IPS-NIHi7 (cell line): ENCODE measurements at regions not wholly inside any gene's neighbourhood (a gene's known extent, or its start where the extent isn't known, plus 50 kb on each side); places are given as distances from the start of the nearest gene placed in this dataset.
A peak's percentile ranks its signal among the peaks of the same experiment; 100 is the strongest.

Experiments used
- DNase-seq: peaks from one replicate; pipeline ENCODE4 v3.0.0; 2012; ENCODE audit warnings: mixed read lengths; ENCODE audit errors: extremely low spot score

DNA sequence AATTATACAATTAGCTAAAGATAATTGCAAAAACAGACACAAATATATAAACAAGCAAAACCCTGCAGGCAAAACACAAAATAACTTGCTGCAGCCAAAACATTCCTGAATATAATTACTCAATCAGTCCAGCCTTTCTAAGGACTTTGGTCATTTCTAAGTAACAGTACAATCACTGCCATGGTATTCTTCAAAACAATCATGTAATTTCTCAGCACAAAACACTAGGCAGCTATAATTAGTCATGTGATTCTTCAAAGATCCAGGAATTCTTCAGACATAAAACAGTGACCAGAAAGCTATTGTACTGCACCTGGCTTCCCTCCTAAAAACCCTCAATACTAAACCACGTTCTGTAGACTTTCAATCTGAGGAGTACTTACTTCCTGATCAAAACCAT, 881.1 kb downstream of the EPHA7 start:
- no peak for DNase-seq

DNA sequence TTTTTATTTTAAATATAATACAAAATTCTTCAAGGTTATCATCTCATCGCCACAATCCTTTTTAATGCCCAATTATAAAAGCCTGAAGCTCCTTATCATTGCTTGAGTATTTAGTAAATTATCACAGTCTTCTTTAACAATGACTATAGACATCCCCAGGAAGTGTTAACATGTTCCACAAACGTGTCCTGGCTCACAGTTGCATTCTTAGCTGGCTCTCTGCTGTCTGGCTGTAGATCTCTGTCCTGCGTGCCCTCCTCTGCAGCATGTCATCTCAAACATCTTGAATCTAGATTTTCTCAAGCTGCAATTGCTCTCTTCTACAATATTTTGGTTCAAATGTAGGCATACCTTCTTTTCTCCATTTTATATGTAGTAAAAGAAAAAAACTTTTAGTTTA, 885.2 kb downstream of the EPHA7 start:
- no peak for DNase-seq

DNA sequence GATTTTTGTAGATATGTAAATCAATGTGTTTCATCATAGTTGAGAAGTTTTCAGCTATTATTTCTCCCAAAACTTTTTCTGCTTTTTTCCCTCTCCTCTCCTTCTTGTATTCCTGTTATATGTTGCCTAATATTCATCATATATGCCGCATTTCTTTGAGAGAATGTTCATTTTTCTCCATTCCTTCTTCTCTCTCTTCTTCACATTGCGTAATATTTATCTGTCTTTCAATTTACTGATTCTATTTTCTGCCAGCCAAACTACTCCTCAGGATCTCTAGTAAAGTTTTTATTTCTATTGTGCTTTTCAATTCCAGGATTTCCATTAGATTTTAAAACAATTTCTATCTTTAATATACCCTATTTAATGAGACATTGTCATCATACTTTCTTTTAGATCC, 896.8 kb downstream of the EPHA7 start:
- DNase-seq, result no peak

DNA sequence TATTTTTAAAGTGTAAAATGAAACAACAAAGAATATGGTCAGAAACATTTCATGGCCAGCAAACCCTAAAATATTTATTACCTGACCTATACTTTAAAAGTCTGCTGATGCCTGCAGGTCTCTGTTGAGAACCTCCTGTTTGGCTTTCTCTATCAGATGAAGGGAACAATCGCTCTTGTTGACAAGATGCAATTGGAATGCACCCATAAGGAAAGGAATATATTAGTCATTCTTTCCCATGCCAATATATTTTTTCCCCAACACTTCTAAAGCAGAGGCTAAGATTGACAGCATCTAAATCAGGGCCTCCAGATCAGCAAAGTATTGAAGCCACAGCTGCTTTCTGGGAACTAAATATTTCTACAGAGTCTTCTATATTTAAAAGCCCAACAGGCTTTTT, 897.8 kb downstream of the EPHA7 start:
- no peak for DNase-seq

DNA sequence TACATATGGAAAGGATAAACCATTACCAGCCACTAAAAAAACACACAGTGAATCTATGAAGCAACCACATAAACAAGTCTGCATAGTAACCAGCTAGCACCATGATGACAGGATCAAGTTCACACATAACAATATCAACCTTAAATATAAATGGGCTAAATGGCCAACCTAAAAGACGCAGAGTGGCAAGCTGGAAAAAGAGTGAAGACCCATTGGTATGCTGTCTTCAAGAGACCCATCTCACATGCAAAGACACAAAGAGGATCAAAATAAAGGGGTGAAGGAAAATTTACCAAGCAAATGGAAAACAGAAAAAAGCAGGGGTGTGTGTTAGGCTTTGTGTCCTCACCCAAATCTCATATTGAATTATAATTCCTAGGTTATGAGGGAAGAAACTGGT, 909.2 kb downstream of the EPHA7 start:
- no peak for DNase-seq

DNA sequence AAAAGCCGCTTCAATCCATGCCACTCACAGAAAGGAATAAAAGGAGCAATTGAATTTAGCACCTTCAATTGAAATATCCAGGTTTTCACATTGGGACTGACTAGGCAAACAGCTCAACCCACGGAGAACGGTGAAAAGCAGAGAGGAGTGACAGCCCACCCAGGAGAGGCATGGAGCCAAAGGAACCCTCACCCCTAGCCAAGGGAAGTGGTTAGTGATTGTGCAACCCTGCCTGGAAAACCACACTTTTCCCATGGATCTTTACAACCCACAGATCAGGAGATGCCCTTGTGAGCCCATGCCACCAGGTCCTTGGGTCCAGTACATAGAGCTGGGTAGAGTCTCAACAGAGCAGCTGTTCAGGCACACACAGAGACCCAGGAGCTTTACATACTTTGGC, 911.8 kb downstream of the EPHA7 start:
- DNase-seq, result no peak

DNA sequence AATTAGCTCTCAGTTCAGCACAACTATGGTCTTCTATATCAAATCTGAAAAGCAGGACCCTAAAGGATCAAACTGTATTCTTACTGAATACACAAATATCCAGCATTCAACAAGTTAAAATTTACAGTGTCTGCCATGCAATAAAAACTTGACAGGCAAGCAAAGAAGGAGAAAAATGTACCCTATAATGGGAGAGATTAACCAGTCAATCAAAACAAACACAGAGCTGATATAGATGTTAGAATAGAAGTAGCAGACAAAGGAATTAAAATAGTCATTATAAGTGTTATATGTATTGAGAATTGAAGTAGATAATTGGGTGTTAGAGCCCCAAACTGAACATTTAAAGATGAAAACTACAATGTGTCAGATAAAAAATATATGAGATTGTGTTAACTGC, 914.9 kb downstream of the EPHA7 start:
- DNase-seq, result no peak

DNA sequence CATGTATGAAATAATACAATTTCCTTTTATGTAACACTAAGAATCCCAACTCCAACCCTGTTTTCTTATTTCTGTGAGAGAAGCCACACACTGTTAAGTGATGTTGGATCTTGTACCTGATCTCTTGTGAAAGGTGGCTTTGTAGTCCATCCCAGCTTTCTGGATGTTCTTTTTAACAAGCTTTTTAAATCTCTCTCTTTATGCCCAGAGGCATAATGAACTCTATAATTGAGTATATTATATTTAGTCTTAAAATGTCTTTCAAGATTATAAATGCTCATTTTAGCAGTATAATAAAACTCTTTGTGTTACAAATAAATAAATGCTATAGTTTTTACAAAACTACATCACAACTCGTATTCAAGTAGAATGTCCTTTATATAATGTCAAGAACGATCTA, 922.1 kb downstream of the EPHA7 start:
- DNase-seq, result no peak

DNA sequence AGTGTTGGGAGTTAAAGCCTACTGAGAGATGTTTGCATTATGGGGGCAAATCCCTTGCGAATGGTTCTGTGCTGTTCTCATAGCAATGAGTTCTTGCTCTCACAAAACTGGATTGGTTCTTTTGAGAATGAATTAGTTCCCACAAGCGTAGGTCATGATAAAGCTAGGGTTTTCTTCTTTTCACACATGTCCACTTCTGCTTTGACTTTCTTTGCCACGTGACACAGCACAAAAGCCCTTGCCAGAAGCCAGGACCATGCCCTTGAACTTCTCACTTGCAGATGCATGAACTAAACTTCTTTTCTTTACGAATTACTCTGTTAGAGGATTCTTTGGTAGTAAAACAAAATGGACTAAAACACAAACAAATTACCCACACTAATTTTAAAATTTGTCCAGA, 922.8 kb downstream of the EPHA7 start:
- DNase-seq, result peak; percentile 9

DNA sequence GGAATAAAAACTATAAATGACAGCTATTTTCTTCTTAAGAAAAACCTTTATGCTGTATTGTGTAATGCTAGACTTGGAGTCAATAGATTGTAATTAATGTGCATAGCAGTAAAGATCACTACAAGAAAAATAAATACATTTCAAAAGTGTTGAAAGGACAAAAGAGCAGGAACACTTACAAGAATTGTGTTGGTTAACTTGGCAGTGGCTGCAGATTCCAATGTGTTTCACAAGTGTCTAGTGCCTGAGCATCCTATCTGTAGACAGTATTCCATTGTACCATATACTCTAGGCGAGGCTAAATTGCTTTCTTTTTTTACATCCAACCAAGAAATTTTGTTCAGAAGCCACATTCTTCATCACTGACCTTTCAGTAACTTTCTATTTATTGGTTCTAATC, 924.1 kb downstream of the EPHA7 start:
- no peak for DNase-seq

DNA sequence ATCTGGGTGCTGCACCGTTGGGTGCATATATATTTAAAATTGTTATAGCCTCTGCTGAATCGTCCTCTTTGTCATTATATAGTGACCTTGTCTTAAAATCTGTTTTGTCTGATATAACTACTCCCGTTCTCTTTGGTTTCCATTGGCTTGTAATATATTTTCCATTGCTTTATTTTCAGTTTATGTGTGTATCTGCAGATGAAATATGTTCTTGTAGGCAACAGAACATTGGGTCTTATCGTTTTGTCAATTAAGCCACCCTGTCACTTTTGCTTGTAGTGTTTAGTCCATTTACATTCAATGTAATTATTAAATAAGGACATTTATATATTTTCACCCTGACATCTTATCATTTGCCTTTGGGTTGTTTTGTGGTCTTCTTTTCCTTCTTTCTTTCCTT, 933.9 kb downstream of the EPHA7 start:
- no peak for DNase-seq

DNA sequence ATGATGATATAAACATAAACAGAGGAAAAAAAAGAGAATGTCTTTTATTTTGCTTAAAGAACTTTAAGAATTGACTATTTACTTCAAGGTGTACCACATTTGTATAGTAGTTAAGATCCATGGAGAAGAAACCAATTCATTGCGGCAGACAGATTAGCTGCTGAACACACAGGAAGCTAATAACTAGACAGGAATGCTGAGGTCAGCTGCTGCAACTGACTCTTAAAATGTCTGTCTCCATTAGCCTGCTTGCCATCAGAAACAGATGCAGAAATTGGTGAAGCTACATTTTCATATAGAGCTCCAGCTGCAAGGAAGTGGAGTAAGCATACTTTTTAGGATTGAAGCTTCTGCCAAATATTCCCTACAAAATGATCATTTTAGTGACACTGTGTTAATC, 939.5 kb downstream of the EPHA7 start:
- no peak for DNase-seq

DNA sequence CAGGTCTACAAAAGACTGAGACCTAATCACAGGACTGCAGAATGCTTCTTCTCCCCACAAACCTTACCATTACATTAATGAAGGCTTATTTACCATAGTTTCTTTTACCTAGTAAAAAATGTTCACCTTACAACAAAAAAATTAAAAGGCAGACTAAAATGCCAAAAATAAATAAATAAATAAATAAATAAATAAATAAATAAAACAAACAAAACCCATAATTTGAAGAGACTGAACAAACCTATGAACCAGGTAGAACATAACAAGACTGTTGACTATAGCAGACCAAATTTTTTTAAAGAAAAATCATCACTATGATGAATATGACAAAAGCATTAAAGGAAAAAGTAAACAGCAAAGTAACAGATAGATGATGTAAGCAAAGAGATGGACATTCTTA, 946.3 kb downstream of the EPHA7 start:
- no peak for DNase-seq

DNA sequence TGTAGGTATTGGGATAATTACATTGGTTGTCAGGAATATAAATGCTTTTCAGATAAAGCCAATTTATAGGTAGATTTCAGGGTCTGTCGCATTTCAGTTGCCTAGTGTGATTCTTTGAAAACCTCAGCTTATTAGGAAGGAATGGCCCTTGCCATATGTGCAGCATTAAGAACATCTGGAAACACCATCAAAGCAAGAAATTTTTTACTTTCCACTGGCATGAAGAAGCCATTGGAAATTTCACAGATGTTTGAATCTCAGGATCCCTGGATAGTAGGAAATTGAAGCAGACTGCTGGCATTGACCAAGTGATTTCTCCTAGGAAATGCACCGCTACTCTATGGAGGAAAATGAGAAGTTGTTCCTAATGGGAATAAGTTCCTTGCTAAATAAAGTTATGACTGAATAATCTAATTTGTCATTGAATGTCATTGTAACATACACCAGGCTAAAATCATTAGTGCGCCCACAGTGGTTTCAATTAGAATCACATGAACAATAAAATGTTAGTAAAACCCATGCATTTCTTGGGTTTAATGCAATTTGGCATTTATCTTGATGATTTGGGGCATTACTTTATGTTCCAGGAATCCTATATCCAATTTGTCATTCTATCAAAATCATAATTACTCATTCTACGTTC, 950.1 kb downstream of the EPHA7 start:
- no peak for DNase-seq

DNA sequence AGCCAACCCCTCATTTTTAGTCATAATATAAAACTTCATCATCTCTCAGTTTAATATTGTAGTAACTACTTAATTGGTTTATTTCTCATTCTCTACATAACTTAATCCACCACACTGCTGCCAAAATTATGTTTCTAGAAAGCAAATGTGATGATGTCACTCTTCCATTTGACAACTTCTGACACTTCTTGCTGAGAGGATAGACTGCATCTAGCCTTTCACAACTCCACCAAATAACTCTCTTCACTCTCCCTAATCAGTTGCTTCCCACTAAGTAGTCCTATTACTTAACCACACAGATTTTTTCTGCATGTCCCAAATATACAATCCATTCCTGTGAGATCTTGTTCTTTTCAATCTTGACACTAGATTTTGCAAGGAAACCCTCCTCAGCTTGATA, 951.3 kb downstream of the EPHA7 start:
- no peak for DNase-seq

DNA sequence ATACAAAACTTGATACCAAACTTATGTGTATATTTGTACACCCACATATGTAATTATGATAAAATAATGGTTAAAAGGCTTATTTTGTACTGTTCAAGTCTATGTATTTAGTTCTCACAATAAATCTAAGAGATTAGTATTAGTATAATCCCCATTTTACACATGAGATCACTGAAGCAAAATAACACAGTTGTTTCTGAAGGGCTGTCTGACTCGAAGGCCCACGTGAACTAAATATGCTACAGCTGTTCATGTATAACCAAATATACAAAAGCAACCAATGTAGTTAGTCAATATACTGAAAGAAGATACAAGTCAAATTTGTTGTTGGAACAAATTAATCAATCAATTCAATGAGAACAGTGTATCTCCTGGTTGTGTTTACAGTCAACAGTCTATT, 959.2 kb downstream of the EPHA7 start:
- no peak for DNase-seq

DNA sequence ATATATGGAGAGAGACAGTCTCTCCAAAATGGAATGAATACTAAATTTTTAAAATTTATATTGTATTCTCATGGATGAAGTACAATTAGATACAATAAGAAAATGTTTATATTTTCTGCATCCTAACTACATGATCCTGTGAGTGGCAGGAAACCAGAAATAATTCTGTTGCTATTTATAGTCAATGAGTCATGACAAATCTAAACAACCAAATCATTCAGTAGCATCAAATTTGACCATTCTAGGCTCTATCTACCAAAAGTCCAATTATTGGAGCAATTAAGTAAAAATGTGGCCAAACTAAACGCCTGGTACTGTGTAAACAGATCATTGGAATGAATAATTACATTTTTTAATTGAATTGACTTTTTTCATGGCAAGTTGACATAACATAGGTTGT, 959.8 kb downstream of the EPHA7 start:
- no peak for DNase-seq

DNA sequence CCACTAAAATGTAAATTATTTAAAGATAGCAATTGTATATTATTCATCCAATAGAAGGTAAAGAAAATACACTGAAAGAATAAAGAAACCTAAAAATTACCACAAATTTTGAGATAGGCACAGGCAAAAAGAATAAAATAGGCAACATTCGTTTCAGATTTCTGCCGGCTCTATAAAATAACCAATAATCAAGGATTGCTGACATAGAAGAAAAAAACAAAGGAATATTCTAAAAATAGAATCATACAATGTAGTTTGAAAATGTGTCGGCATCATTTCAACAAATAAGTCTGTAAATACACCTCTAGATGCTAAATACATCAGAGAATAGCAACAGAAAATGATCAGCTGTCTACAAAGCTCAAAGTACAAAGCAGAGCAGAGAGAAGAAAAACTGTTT, 973.3 kb downstream of the EPHA7 start:
- DNase-seq, result no peak

DNA sequence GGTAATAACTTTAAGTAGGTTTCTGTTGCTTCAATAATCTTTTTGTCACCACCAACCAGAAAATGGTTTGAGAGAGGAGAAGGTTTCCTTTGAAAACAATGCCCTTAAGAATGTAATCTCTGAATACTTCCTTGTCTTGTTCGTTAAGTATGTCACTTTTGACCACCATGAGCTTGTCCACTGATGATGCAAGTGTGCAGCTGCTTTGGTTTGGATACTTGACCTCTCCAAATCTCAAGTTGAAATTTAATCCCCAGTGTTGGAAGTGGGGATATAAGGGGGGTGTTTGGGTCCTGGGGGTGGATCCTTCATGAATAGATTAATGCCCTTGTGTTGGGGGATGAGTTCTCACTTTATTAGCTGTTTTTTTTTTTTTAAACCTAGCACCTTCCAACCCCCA, 985.4 kb downstream of the EPHA7 start:
- no peak for DNase-seq

DNA sequence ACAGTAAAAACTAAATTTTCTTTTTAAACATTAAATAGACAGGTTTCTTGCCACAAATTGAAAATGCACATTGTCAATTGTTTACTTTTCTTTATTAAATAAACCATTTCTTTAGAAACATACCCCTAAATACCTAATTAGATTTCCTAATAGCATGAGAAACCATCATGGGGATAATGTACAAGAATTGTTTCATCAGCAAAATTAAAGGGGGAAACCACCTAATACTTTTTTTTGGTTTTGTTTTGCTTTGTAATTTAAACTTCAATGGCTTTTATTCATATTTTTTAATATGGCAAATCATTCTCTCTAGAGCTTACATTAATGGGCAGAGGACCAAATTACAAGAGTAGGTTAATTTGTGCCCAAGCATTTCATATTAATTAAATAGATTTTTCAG, 987.9 kb downstream of the EPHA7 start:
- no peak for DNase-seq

DNA sequence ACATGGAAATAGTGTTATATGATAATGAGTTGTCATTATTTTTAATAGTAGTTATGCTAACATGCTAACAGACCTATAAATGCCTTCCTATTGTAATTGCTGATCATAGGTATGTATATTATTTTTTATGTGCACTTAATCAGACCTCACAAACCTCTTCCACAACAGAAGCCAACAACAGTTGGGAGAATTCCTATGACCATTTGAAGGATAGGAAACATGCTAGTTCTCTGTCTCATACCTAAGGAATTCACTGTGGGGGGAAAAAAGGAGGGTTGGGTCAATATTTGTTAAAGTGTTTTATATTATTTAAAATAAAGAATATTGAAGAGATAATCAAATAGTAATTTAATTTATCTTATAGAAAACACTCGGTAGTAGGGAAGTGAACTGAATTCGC, 990.9 kb downstream of the EPHA7 start:
- no peak for DNase-seq

DNA sequence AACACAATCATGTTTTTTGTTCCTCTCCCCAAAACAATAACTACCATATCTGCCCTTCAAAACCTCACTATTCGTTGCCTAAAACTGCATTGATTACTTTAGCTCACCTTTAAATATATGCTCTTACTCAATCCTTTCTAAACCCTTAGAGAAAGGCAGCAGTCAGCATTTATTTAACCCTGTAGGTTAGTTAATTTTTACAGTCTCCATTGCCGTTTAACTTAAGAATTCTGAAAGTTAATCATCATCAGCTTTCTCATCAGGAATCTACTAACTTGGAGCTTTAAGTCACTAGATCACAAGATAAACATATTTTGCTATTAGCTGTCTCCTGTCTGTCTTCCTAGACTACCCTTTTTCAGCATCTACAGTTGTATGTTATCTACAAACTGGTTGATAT, 991.9 kb downstream of the EPHA7 start:
- no peak for DNase-seq

DNA sequence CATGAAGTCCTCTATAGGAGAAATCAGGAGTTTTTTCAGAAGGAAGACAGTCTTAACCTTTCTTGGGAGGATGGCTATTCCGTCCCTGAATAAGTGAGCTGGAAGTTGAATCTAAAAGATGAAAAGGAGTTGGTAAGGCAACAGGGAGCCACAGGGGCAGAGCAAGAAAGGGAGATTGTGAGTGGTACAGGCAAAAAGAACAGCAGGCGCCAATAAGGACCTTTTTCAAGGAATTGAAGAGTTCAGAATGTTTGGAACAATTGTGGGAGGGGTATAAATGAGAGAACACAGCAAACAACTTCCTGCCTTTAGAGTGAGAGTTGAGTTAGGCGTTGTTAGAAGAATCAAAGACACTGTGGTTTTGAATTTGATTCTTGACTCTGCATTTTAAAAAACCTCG, 1003.7 kb downstream of the EPHA7 start:
- DNase-seq, result no peak

DNA sequence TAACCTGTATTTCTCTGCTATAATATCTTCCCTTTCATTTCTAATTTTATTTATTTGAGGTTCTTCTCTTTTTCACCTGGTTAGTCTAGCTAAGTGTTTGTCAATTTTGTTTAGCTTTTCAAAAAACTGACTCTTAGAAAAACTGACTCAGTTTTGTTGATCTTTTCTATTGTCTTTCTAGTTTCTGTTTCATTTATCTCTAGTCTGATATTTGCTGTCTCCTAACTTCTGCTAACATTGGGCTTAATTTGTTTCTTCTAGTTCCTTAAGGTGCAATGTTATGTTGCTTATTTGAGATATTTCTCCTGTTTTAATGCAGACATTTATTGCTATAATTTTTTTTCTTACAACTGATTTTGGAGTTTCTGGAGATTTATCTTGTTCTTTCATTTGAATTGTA, 1011.0 kb downstream of the EPHA7 start:
- DNase-seq, result no peak

DNA sequence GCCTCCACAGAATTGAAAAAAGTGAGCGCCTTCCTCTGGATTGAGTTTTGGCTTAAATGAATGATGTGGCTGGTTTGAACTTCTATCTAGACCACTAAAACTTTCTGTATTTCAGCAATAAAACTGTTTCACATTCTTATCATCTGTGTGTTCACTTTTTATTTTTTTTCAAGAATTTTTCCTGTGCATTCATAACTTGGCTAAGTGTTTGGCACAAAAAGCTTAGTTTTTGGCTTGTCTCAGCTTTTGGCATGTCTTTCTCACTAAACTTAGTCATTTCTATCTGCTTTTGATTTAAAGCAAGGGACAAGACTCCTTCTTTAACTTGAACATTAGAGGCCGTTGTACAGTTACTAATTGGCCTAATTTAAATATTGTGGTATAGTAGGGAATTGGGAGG, 1015.1 kb downstream of the EPHA7 start:
- no peak for DNase-seq
